HG03135 (cell line): ENCODE measurements at regions not wholly inside any gene's neighbourhood (a gene's known extent, or its start where the extent isn't known, plus 50 kb on each side); places are given as distances from the start of the nearest gene placed in this dataset.
"Not testable (repeated sequence)": the region's sequence is repeated elsewhere in the genome, so short reads cannot be mapped to it uniquely, and the experiment has no call there.

Experiments used
- ATAC-seq: cut with Tn5 transposase; IDR thresholded peaks from one replicate; pipeline ENCODE4 v1.9.1; 2021; ENCODE audit warnings: mild to moderate bottlenecking, moderate library complexity; ENCODE audit not compliant: unreplicated experiment

GRCh38 chr4:152200511-152201333, 335.2 kb downstream of the FBXW7 start:
- ATAC-seq = no peak

GRCh38 chr4:152197211-152197610, 338.7 kb downstream of the FBXW7 start:
- ATAC-seq = no peak

- no peak for ATAC-seq
Observed at GRCh38 chr4:152195888-152196287, 340.0 kb downstream of the FBXW7 start.

- ATAC-seq = no peak
Observed at GRCh38 chr4:152193059-152193458, 342.8 kb downstream of the FBXW7 start.

- no peak for ATAC-seq
Observed at GRCh38 chr4:152190907-152191306, 345.0 kb downstream of the FBXW7 start.

GRCh38 chr4:152189451-152190179, 346.3 kb downstream of the FBXW7 start:
- no peak for ATAC-seq

GRCh38 chr4:152188801-152189200, 347.1 kb downstream of the FBXW7 start:
- no peak for ATAC-seq

- no peak for ATAC-seq
Observed at GRCh38 chr4:152187693-152188092, 348.2 kb downstream of the FBXW7 start.

GRCh38 chr4:152185786-152186550, 349.9 kb downstream of the FBXW7 start:
- no peak for ATAC-seq

GRCh38 chr4:152181150-152181549, 354.7 kb downstream of the FBXW7 start:
- ATAC-seq = no peak

- no peak for ATAC-seq
Observed at GRCh38 chr4:152180369-152180768, 355.5 kb downstream of the FBXW7 start.

- not testable (repeated sequence) for ATAC-seq
Observed at GRCh38 chr4:152177538-152177937, 358.4 kb downstream of the FBXW7 start.

- ATAC-seq = no peak
Observed at GRCh38 chr4:152176627-152177214, 359.2 kb downstream of the FBXW7 start.

- ATAC-seq = no peak
Observed at GRCh38 chr4:152175586-152175985, 360.3 kb downstream of the FBXW7 start.

- ATAC-seq = no peak
Observed at GRCh38 chr4:152172146-152172545, 363.7 kb downstream of the FBXW7 start.

GRCh38 chr4:152171556-152171955, 364.3 kb downstream of the FBXW7 start:
- ATAC-seq = no peak

GRCh38 chr4:152169683-152170082, 366.2 kb downstream of the FBXW7 start:
- ATAC-seq = no peak

GRCh38 chr4:152168987-152169616, 366.8 kb downstream of the FBXW7 start:
- no peak for ATAC-seq

GRCh38 chr4:152166567-152166966, 369.3 kb downstream of the FBXW7 start:
- no peak for ATAC-seq

GRCh38 chr4:152165846-152166245, 370.0 kb downstream of the FBXW7 start:
- no peak for ATAC-seq

GRCh38 chr4:152165146-152165545, 370.7 kb downstream of the FBXW7 start:
- ATAC-seq = no peak
